ENCODE measurements at regions not wholly inside any gene's neighbourhood (a gene's known extent, or its start where the extent isn't known, plus 50 kb on each side); places are given as distances from the start of the nearest gene placed in this dataset.

DNA sequence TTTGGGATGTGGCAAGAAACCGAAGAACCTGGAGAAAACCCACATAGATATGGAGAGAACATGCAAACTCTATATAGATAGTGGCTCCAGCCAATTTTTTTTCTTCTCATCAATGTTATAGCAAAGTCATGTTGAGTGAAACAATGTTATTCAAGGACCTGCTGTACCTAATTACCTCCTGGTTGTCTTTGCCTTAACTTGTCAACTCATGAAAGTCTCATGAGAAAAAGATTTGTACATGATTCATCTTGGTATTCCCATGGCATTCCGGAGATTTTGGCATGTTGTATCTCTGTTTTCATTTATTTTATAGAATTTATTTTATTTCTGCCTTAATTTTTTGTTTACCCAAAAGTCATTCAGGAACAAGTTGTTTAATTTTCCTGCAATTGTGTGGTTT is 303.8 kb upstream of the CDIN1 start:
- WGBS: 90% methylated on average over 2 of the region's 2 CpGs
- no peak for DNase-seq
- Histone ChIP-seq H3K4me1 (ENCODE audit: control insufficient read depth, insufficient read depth, low read length) (no peaks in the 10 kb centered on the region), H3K27ac (ENCODE audit: low read length) (no peak overlapping the region), H3K27me3 (ENCODE audit: control insufficient read depth, insufficient read depth) (no peaks in the 10 kb centered on the region), H3K9me3 (ENCODE audit: control insufficient read depth, low read length) (peaks cover 5% of the 10 kb centered on the region), H3K4me3 (ENCODE audit: low read length) (no peak overlapping the region)
- intact Hi-C loops (cut with DNase I): no loop called here
- no peak for ATAC-seq

- WGBS: 44% methylated on average over 1 of the region's 1 CpG
- no peaks in the 10 kb centered on the region for H3K27me3 ChIP-seq (ENCODE audit: control insufficient read depth, insufficient read depth)
- intact Hi-C loops (cut with DNase I): no loop called here
- DNase-seq (peak in 1 of 3 donors; percentile 22), ATAC-seq (no peak)
- no peaks in the 10 kb centered on the region for H3K4me1 ChIP-seq (ENCODE audit: control insufficient read depth, insufficient read depth, low read length)
- H3K9me3 ChIP-seq (ENCODE audit: control insufficient read depth, low read length): peaks cover 5% of the 10 kb centered on the region
- H3K27ac ChIP-seq (ENCODE audit: low read length): no peak overlapping the region
- H3K4me3 ChIP-seq (ENCODE audit: low read length): no peak overlapping the region
Observed at GRCh38 chr15:36278219-36278618, 301.2 kb upstream of the CDIN1 start.

DNA sequence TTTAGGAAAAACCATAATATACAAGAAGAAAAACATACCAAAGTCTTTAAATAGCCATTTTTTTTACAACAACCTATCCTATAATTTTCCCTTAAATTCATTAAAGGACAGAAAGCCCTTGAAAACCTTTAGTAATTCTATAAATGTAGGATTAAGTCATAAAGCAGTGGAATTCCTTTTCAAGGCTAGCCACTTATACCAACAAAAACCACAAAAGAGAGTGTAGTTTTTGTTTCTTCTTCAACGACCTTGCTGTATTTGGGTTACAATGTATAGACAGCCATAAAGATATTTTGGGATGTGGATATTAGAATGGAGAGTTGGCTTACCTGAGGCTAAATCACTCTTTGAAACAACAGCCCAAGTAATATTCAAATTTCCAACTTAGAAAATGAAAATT is 296.6 kb upstream of the CDIN1 start:
- Histone ChIP-seq H3K4me3 (ENCODE audit: low read length) (no peak overlapping the region), H3K4me1 (ENCODE audit: control insufficient read depth, insufficient read depth, low read length) (no peaks in the 10 kb centered on the region), H3K27ac (ENCODE audit: low read length) (no peak overlapping the region), H3K9me3 (ENCODE audit: control insufficient read depth, low read length) (peaks cover 5% of the 10 kb centered on the region), H3K27me3 (ENCODE audit: control insufficient read depth, insufficient read depth) (no peaks in the 10 kb centered on the region)
- 82% methylated on average over 1 of the region's 1 CpG for WGBS
- ATAC-seq (no peak), DNase-seq (no peak)
- intact Hi-C loops (cut with DNase I): no loop called here

DNA sequence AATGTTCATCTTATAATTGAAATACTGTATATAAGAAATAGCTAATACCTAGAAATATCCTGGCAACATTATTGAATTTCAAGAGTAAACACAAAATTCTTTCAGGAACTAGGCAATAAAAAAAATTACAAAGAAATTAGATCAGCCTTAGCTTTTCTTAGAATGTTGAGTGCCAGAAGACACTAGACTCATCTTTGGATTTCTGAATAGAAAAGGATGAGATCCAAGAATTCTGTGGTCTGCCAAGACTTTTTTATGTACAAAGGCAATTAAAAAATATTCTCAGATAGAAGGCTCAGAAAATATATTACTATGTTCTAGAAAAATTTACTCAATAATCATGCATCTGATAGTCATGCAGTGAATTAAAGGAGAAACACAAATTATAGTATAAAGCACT is 294.5 kb upstream of the CDIN1 start:
- no peak for DNase-seq

DNA sequence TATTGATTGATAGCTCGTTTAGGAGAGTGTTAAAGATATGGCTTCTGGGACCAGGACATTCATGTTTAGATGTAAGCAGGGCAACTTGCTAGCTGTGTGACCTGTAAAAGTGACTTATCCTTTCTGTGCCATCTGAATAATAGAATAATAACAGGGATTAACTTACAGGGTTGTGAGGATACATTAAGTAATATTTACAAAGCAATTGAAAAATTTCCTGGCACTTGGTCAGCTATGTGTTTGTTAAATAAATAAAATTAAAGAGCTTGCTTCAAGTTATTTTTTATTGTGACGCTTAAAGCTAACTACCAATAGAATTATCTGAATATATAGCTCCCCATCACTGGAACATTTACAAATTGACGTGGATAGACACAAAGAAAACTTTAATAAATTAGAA is 287.9 kb upstream of the CDIN1 start:
- no peaks in the 10 kb centered on the region for H3K9me3 ChIP-seq (ENCODE audit: control insufficient read depth, low read length)
- intact Hi-C loops (cut with DNase I): no loop called here
- H3K4me1 ChIP-seq (ENCODE audit: control insufficient read depth, insufficient read depth, low read length): no peaks in the 10 kb centered on the region
- no peak for ATAC-seq
- H3K27me3 ChIP-seq (ENCODE audit: control insufficient read depth, insufficient read depth): no peaks in the 10 kb centered on the region
- H3K4me3 ChIP-seq (ENCODE audit: low read length): no peak overlapping the region
- H3K27ac ChIP-seq (ENCODE audit: low read length): no peak overlapping the region
- 86% methylated on average over 3 of the region's 3 CpGs for WGBS
- DNase-seq: no peak

More for the DNA sequence above, 294.5 kb upstream of the CDIN1 start:
- intact Hi-C loops (cut with DNase I): no loop called here
- H3K27ac ChIP-seq (ENCODE audit: low read length): no peak overlapping the region
- H3K4me1 ChIP-seq (ENCODE audit: control insufficient read depth, insufficient read depth, low read length): no peaks in the 10 kb centered on the region
- ATAC-seq: no peak
- no peaks in the 10 kb centered on the region for H3K27me3 ChIP-seq (ENCODE audit: control insufficient read depth, insufficient read depth)
- H3K4me3 ChIP-seq (ENCODE audit: low read length): no peak overlapping the region
- H3K9me3 ChIP-seq (ENCODE audit: control insufficient read depth, low read length): no peaks in the 10 kb centered on the region

DNA sequence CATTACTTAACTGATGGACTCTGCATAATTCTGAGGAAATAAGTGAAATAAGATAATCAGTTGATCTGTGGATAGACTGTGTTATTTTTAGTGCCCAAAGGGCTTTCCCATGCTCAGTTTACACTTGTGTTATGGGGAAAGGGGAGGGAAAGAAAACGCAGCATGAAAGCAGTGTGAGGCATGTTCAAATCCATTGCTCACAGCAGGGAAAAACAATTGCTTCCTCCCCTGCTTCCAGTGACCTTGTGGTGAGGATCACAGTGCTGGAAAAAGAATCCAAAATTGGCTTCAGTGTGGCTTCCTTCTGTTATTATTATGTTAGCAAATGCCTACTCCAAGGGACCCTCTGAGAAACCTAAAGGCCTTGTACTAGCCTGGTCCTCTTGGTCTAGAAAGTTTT is 285.1 kb upstream of the CDIN1 start:
- intact Hi-C loops (cut with DNase I): no loop called here
- Histone ChIP-seq H3K4me1 (ENCODE audit: control insufficient read depth, insufficient read depth, low read length) (no peaks in the 10 kb centered on the region), H3K27ac (ENCODE audit: low read length) (no peak overlapping the region), H3K9me3 (ENCODE audit: control insufficient read depth, low read length) (no peaks in the 10 kb centered on the region), H3K4me3 (ENCODE audit: low read length) (no peak overlapping the region), H3K27me3 (ENCODE audit: control insufficient read depth, insufficient read depth) (no peaks in the 10 kb centered on the region)
- DNase-seq (no peak), ATAC-seq (no peak)
- 34% methylated on average over 1 of the region's 1 CpG for WGBS

- 83% methylated on average over 5 of the region's 5 CpGs for WGBS
- Histone ChIP-seq H3K4me3 (ENCODE audit: low read length) (no peak overlapping the region), H3K27ac (ENCODE audit: low read length) (no peak overlapping the region), H3K27me3 (ENCODE audit: control insufficient read depth, insufficient read depth) (no peaks in the 10 kb centered on the region), H3K4me1 (ENCODE audit: control insufficient read depth, insufficient read depth, low read length) (no peaks in the 10 kb centered on the region), H3K9me3 (ENCODE audit: control insufficient read depth, low read length) (no peaks in the 10 kb centered on the region)
- no peak for DNase-seq
- ATAC-seq: no peak
- intact Hi-C loops (cut with DNase I): no loop called here
Observed at GRCh38 chr15:36301947-36302346, 277.5 kb upstream of the CDIN1 start.

DNA sequence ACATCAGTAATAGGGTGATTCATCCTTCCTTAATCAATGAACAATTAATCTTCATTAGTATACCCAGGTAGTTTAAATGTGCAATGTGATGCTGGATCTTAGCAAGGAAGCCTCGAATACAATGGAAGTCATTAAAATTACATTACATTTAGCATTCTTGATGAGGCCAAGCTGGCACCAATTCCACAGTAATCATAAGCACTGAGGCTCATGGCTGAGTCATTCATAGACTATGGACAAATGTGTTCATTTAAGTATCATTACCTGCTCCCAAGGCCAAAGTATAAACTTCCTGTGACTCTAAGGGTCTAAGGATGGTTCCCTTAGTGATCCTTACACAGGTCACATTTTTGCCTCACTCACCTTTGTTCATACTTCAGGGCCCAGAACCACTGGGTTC is 266.4 kb upstream of the CDIN1 start:
- 71% methylated on average over 1 of the region's 1 CpG for WGBS
- intact Hi-C loops (cut with DNase I): no loop called here

GRCh38 chr15:36313736-36314280 is 265.6 kb upstream of the CDIN1 start:
- Histone ChIP-seq H3K9me3 (ENCODE audit: control insufficient read depth, low read length) (no peaks in the 10 kb centered on the region), H3K4me1 (ENCODE audit: control insufficient read depth, insufficient read depth, low read length) (no peaks in the 10 kb centered on the region), H3K27me3 (ENCODE audit: control insufficient read depth, insufficient read depth) (no peaks in the 10 kb centered on the region), H3K27ac (ENCODE audit: low read length) (no peak overlapping the region), H3K4me3 (ENCODE audit: low read length) (no peak overlapping the region)
- WGBS: 84% methylated on average over 2 of the region's 2 CpGs
- no peak for ATAC-seq
- intact Hi-C loops (cut with DNase I): no loop called here
- DNase-seq: no peak

More for the DNA sequence above, 266.4 kb upstream of the CDIN1 start:
- ATAC-seq (no peak), DNase-seq (no peak)
- no peaks in the 10 kb centered on the region for H3K9me3 ChIP-seq (ENCODE audit: control insufficient read depth, low read length)
- no peak overlapping the region for H3K4me3 ChIP-seq (ENCODE audit: low read length)
- H3K27ac ChIP-seq (ENCODE audit: low read length): no peak overlapping the region
- no peaks in the 10 kb centered on the region for H3K4me1 ChIP-seq (ENCODE audit: control insufficient read depth, insufficient read depth, low read length)
- no peaks in the 10 kb centered on the region for H3K27me3 ChIP-seq (ENCODE audit: control insufficient read depth, insufficient read depth)

DNA sequence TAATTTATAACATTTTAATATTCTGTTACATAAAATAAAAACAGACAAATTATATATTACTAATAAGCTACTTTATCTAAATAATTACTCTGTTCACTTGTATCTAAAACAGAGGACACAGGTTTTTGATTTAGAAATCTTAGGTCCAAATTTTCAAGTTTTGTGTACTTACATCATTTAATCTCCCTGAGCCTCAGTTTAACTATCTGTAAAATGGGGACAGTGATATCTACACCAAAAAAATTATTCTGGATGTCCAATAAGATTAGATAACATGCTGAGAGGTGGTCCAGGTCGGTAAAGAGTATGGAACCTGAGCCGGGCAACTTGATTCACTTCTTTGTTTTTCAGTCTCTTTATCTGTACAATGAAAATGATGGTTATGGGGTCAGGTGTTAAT is 263.8 kb upstream of the CDIN1 start:
- H3K4me1 ChIP-seq (ENCODE audit: control insufficient read depth, insufficient read depth, low read length): no peaks in the 10 kb centered on the region
- no peak for ATAC-seq

DNA sequence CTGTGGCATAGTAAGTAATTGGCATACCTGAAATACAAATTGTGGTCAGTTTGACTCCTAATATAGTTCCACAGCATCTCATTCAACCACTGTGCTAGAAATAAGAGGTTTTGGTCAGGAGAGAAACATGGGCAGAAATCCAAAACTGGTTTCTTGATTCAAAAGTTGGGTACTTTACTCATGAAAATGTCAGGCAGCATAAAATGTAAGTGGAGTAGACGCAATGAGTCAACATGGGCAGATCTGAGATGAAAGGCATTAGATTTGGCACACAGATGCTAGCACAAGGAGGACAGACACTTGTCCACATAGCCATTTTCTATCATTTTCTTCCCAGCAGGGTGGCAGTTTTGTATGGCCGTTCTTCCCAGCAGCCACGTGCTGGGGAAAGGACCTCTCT is 255.8 kb upstream of the CDIN1 start:
- ATAC-seq (no peak), DNase-seq (no peak)
- intact Hi-C loops (cut with DNase I): no loop called here
- H3K27me3 ChIP-seq (ENCODE audit: control insufficient read depth, insufficient read depth): no peaks in the 10 kb centered on the region
- no peaks in the 10 kb centered on the region for H3K9me3 ChIP-seq (ENCODE audit: control insufficient read depth, low read length)
- 92% methylated on average over 3 of the region's 3 CpGs for WGBS
- no peak overlapping the region for H3K27ac ChIP-seq (ENCODE audit: low read length)
- no peaks in the 10 kb centered on the region for H3K4me1 ChIP-seq (ENCODE audit: control insufficient read depth, insufficient read depth, low read length)
- no peak overlapping the region for H3K4me3 ChIP-seq (ENCODE audit: low read length)

More for the DNA sequence above, 263.8 kb upstream of the CDIN1 start:
- no peaks in the 10 kb centered on the region for H3K27me3 ChIP-seq (ENCODE audit: control insufficient read depth, insufficient read depth)
- no peaks in the 10 kb centered on the region for H3K9me3 ChIP-seq (ENCODE audit: control insufficient read depth, low read length)
- intact Hi-C loops (cut with DNase I): no loop called here
- whole genome bisulfite sequencing: 96% methylated on average over 2 of the region's 2 CpGs
- no peak for DNase-seq
- H3K4me3 ChIP-seq (ENCODE audit: low read length): no peak overlapping the region
- H3K27ac ChIP-seq (ENCODE audit: low read length): no peak overlapping the region

DNA sequence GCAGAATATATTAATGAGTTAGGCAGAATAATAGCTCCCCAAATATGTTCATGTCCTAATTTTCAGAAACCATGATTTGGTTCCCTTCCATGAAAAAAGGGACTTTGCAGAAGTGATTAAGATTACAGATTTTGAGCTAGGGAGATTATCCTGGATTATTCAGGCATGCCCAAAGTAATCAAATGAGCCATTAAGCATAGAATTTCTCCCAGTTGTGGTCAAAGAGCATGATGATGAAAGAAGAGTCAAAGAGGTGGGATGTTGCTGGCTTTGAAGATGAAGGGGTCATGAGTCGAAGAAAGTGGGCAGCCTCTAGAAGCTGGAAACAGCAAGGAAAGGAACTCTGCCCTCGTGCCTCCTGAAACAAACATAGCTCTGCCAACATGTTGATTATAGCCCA is 254.2 kb upstream of the CDIN1 start:
- WGBS: 94% methylated on average over 2 of the region's 2 CpGs
- ATAC-seq: no peak
- H3K27me3 ChIP-seq (ENCODE audit: control insufficient read depth, insufficient read depth): no peaks in the 10 kb centered on the region

More for the DNA sequence above, 254.2 kb upstream of the CDIN1 start:
- no peak overlapping the region for H3K4me3 ChIP-seq (ENCODE audit: low read length)
- intact Hi-C loops (cut with DNase I): no loop called here
- DNase-seq: no peak
- H3K4me1 ChIP-seq (ENCODE audit: control insufficient read depth, insufficient read depth, low read length): no peaks in the 10 kb centered on the region
- no peak overlapping the region for H3K27ac ChIP-seq (ENCODE audit: low read length)
- no peaks in the 10 kb centered on the region for H3K9me3 ChIP-seq (ENCODE audit: control insufficient read depth, low read length)

Measured in right cardiac atrium (tissue), 5 donors.